GM21717 (cell line): ENCODE measurements at regions not wholly inside any gene's neighbourhood (a gene's known extent, or its start where the extent isn't known, plus 50 kb on each side); places are given as distances from the start of the nearest gene placed in this dataset.
"Not testable (repeated sequence)": the region's sequence is repeated elsewhere in the genome, so short reads cannot be mapped to it uniquely, and the experiment has no call there.

Source experiments
- ATAC-seq: cut with Tn5 transposase; IDR thresholded peaks from one replicate; pipeline ENCODE4 v1.9.1; 2021; ENCODE audit warnings: mild to moderate bottlenecking, moderate library complexity; ENCODE audit not compliant: unreplicated experiment

DNA sequence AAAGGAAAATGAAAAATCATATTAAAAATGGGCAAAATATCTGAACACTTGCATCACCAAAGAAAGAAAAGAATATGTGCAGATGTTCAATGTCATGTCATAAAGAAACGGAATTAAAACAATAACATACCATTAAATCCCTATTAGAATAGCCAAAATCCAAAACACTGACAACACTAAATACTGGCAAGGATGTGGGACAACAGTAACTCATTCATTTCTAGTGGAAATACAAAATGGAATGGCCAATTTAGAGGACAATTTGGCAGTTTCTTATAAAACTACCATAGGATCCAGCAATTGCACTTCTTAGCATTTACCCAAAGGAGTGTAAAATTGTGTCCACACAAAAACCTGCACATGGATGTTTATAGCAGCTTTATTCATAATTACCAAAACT is 542.5 kb upstream of the UBE2E2 start:
- no peak for ATAC-seq

DNA sequence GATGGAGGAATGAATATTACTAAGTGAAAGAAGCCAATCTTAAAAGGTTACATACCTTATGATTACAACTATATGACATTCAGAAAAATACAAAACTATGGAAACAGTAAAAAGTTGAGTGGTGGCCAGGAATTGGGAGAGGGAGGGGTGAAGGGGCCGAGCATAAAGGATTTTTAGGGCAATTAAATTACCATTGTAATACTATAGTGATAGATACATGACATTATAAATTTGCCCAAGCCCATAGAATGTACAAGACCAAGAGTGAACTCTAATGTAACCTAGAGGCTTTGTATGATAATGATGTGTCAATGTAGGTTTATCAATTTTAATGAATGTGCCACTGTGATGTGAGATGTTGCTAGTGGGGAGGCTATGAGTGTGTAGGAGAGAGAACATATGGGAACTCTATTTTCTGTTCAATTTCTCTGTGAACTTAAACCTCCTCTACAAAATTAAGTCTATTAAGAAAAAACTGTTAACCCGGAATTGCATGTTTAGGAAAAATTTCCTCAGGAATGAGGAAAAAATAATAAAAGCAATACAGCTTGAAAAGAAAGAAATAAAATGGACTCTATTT is 541.9 kb upstream of the UBE2E2 start:
- no peak for ATAC-seq

DNA sequence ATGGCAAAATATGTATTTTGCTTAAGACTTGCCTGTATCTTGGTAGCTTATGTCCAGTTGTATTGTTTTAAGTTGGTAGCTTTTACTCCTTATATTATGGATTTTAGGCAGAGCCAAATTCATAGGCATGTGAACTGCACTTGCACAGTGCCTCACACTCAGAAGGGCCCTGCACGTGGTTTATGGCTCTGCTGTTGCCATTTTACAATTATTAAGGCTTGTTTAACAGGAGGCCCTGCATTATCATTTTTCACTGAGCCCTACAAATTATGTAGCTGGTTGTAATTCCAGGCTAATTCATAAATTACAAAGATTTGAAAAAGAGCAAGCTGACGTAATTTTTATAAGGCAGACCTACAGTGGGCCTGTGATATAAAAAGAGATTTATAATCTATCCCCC is 537.6 kb upstream of the UBE2E2 start:
- no peak for ATAC-seq

DNA sequence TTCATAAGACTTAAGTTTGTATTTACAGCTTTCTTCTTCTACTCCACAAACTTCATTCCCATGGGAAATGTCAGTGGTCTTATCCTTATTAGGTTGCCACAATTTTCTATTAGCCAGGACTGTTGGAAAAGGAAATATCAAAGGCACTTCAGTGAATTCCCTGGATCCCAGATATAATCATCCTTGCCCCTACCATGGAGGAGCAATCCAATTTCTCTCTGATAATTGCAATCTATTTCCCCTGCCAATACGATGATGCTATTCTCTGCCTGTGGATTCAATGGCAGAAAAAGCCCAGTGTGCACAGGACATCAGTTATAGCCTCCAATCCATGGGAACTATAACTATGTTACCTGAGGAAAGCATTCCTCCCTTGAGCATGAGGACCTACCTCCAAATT is 536.4 kb upstream of the UBE2E2 start:
- no peak for ATAC-seq

DNA sequence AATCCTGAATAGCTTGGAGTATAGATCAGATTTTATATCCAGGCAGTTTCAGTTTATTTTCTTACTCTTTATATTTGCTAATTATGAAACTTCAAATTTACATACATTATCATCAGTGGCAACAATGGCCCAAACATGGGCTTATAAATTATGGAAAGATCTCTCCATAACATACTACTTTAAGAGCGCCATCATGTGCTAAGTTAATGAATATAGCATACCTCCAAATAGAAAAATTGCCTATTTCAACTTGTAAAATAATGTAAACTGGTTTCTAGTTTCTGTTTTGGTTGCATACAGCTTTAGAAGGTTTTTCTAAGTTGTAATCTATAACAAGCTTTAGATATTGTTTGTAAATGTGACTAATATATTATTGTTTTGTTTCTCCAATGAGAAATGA is 531.3 kb upstream of the UBE2E2 start:
- no peak for ATAC-seq

DNA sequence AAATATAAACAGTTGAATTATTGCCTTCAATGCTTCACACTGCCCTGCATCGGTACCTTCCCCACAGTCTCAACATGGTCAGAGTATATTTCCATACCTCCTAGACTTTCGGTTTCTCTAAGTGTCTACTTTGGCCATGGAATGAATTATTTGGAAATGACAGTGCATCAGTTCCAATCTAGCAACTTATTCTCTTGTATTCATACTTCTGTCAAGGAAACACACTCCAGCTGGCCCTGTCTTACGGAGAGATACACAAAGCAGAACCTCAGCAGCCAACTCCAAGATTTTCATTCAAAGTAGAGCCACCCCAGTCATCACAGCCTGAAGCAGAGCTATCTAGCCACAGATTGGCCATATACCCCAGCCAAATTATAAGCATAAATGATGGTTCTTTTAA is 518.4 kb upstream of the UBE2E2 start:
- no peak for ATAC-seq

DNA sequence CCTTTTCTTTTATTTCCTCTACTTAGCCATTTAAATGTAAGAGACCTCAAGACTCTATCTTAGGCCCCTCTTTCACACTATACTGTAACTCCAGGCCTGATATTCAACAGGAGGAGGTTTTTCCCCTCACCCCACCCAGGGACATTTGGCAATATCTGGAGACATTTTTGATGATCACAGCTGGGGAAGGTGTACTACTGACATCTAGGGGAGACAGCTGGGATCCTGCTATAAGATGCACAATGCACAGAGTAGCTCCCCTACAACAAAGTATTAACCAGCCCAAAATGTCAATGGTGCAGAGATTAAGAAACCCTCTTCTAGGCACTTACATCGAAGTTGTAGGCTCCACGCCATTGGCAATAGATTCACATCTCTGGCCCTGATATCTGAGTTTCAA is 517.5 kb upstream of the UBE2E2 start:
- no peak for ATAC-seq

DNA sequence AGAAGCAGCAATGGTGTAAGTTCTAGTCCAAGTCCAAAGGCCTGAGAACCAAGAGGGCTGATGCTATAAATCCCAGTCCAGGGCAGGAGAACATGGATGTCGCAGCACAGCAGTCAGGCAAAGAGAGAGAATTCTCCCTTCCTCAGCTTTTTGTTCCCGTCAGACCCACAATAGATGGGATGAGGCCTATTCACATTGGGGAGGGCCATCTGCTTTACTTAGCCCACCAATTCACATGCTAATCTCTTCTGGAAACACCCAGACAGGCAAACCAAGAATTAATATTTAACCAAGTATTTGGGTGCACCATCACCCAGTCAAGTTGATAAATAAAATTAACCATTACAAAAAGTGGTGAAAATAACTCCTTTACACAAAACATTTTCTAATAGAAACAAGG is 511.7 kb upstream of the UBE2E2 start:
- no peak for ATAC-seq

DNA sequence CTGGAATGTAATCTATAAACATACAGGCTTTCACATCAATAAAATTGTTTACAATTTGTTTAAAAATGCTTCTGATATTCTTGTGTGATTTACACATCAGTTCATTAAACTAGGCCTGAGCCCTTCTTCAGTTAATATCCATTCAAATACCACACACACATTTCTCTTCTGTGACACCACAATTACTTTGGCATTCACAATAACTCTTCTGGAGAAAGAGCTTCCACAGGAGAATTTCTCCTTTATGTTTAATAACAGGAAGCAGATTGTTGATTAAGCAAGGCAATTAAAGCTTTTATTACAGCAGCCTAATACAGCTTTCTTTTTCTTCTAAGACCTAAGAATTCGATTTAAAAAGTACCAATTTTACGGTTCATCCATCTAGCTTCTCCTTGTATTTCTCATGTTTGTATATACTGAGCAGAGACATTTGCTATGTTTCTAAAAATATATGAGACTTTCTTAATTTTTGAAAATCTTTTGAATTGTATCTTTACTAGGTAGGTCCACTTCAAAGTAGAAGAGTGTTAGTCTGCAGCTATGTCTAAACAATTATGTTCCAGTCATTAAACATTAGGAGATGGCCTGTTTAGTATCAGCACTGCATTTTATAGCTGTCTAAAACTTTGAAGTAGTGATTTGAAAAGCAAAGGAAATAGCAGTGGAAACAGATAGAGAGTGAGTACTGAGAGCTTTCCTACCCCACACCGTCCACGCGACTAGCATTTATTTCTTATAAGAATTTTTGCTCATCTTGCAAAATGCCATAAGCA is 511.1 kb upstream of the UBE2E2 start:
- no peak for ATAC-seq

DNA sequence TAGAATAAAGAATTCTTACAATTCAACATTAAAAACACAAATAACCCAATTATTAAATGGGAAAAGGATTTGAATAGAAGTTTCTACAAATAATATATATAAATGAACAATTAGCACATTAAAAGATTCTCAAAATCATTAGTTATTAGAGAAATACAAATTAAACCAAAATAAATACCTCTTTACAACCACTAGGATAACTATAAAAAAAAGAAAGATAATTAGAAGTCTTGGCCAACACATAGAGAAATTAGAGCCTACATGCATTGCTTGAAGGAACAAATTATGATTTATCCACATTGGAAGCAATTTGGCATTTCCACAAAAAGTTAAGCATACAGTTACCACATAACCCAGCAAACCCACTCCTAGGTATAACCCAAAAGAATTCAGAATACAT is 502.3 kb upstream of the UBE2E2 start:
- no peak for ATAC-seq

DNA sequence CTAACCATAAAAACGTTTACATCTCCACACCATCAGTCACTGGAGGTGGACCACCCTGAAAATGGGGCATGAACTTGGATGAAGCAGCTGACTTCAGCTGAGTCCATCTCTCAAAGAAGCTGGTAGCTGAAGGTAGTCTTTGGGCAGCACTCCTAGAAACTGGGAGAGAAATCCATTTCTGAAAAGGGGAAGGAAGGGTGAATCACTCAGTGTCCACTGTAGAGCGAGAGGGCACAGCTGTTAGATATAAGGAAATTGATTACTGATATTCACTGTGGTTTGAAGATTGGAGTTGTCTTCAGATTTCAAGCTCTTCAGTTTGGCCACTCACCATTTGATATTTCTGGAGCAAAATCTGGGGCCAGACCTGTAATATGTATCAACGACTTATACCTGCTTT is 499.0 kb upstream of the UBE2E2 start:
- no peak for ATAC-seq

DNA sequence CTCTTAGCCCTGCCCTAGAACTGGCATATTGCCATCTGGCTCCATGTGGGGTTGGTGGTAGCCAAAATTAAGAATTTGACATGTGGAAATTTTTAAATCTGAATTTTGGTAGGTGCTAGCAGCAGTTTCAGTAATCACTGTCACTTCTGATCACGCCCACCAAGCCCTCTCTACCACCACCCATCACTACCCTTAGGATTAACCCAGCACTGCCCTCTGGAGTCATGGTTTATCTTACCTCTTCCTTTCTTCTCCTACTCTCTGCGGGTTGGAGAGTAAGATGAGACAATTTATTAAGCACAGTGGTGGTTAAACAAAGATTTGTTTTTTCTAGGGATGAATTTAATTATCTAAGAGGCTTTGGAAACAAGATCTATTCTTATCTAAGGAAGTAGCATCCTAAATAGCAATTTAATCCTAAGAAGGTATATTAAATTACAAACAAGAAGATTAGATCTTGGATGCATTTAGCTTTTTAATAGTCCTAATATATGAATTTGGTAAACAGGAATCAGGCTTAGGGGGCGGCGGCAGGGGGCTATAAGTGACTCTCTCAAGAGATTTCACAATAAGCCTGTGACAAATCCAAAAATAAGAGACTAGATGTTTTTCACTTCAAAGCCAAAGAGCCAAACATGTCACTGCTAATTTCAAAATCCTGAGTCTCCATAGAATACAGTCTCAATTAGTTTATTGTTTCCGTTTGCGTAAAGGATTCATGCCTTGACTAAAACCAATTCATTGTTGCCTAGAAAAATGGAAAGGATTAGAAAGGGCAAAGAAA is 498.4 kb upstream of the UBE2E2 start:
- ATAC-seq, result no peak

DNA sequence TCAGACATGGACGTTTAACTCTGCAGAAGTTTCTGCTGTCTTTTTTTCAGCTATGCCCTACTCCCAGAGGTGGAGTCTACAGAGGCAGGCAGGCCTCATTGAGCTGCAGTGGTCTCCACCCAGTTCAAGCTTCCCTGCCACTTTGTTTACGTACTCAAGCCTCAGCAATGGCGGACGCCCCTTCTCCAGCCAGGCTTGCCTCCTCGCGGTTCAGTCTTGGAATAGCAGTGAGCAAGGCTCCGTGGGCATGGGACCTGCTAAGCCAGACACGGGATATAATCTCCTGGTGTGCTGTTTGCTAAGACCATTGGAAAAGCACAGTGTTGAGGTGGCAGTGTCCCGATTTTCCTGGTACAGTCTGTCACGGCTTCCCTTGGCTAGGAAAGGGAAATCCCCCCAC is 496.2 kb upstream of the UBE2E2 start:
- ATAC-seq, result not testable (repeated sequence)

DNA sequence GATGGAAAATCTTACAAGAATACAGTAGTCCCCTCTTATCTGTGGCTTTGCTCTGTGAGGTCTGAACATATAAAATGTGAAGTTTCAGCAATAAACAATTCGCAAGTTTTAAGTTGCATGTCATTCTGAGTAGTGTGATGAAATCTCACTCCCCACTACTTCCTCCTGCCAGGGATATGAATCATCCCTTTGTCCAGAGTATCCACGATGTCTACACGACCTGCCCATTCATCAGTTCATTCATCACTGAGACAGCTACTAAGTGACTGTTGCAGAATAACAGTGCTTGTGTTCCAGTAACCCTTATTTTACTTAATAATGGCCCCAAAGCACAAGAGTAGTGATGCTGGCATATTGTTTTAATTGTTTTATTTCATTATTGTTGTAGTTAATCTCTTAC is 489.2 kb upstream of the UBE2E2 start:
- no peak for ATAC-seq

DNA sequence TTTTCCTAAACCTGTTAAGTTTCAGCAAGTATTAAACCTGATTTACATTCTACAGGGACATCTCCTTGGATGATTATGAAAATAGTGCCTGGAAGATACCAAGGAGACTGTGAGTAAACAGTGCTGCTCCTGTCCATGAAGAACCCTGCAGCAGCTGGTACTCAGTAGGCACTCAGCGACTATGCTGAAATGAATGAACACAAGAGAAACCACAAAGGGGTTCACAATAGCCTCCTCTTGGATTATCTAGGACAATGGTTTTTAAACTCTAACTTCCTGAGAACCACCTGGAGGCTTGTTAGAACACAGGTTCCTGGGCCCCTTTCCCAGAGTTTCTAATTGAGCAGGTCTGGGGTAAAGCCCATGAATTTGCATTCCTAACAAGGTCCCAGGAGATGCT is 488.4 kb upstream of the UBE2E2 start:
- ATAC-seq, result no peak

DNA sequence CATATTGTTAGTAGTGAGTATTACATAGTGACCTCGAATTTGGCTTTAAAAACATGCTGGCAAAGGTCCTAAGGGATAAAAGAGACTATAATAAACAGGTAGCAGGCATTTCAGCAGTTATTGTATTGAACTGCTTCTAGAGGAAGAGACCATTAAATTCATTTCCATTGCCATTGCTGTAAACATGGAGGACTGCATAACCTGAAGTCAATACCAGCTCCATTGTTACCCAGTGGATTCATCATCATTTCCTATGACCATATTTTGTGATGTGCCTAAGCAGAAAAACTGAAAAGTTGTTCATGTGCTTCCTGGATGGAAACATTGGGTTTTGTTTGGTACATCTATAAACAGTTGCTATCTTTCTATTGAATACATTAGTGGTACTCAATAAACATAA is 482.5 kb upstream of the UBE2E2 start:
- no peak for ATAC-seq

DNA sequence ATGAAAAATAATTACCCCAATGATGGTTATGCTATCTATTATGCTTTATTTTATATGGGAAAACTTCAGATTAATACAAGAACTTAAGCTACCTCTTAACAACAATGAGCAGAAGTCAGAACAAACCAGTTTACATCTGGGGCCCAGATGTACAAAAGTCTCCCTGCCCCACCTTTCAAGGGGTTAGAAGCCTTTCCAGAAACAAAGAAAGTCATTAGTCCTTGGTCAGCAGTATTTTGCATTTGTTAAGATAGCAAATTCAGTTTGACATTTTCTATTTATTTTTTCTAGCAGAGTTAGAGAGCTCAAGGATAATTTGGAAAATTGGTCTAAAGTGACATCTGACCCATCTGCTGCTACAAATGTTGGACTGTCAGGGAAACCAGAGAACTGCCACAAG is 478.7 kb upstream of the UBE2E2 start:
- no peak for ATAC-seq

DNA sequence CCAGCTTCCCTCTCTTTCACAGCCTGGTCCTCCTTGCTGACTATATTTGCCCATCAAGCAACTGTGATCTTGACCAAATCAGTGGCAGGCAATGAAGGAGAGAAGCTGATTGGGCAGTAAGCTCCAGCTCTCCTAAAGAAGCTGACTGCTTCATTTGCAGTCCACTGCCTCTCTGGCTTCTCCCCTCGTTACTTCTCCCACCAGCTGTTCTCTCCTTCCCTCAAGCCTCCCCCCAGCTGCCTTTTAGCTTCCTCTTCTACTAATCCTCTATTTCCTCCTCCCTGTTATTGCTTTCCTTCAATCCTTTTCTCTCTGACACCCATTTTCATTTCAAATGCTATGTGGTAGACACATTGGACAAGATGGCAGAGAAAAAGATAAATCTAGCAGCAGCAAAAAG is 474.7 kb upstream of the UBE2E2 start:
- ATAC-seq, result no peak

DNA sequence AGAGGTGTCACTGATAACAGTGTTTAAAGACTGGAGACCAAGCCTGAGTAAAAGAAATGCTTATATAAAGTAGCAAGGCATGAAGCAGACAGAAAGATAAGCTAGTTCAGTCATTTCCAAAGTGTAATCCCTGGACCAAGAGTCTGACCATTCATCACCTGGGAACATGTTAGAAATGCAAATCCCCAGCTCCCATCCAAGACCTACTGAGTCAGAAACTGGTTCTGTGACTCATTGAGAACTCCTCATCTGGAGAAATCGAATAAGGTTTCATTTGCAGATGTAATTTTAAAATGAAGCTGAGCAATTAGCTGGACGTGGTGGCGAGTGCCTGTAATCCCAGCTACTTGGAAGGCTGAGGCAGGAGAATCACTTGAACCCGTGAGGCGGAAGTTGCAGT is 473.9 kb upstream of the UBE2E2 start:
- ATAC-seq, result no peak

DNA sequence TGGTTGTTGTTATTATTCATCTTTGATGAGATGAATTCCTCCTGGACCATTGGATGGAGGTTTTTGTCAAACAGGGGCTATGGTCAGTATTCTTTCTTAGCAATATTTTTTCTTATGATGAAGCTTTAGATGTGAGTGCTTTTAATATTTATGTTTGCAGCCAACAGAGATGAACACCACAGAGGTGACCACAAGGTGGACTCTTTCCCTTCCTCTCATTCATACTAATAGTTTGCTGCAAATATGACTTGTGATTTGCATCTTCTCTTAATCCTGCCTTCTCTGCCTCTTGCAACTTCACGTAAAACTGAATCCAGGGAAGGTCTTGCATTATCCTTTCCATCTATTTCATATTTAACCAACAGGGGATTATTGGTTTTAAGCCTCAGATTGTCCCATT is 473.1 kb upstream of the UBE2E2 start:
- ATAC-seq, result no peak

DNA sequence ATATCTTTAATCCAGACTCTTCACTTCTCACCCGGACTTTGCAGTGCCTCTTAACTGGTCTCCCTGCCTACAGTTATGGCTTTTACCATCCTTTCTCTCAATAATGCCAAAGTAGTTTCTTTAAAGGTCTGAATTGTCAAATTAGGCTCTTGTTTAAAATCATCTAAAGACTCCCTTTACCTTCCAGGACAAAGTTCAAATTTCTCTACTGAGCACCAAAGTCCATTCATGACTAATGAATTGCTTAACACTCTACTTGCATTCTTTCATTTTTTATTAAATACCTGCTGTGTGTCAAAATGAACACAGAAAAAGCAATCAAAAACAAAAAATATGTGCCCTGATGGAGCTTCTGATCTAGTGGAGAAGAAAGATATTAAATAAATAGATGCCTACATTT is 472.4 kb upstream of the UBE2E2 start:
- no peak for ATAC-seq

DNA sequence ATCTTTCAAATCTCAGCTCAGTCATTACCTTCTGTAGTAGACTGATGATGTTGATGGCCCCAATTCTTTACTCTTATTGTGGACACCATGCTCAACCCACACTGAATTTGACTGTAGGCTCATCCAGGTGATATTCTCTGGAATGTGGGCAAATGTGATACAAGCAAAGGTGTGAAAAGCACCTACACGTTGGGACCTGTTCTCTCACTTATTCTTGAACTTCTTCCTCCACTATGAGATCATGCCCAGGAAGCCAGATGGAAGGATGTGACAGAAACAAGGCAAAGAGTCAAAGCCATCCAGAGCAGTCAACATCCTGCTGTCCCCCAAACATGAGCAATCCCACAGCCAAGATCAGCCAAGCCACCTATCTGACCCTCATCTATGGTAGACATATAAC is 471.2 kb upstream of the UBE2E2 start:
- no peak for ATAC-seq
